ENCODE measurements at regions not wholly inside any gene's neighbourhood (a gene's known extent, or its start where the extent isn't known, plus 50 kb on each side); places are given as distances from the start of the nearest gene placed in this dataset.

DNA sequence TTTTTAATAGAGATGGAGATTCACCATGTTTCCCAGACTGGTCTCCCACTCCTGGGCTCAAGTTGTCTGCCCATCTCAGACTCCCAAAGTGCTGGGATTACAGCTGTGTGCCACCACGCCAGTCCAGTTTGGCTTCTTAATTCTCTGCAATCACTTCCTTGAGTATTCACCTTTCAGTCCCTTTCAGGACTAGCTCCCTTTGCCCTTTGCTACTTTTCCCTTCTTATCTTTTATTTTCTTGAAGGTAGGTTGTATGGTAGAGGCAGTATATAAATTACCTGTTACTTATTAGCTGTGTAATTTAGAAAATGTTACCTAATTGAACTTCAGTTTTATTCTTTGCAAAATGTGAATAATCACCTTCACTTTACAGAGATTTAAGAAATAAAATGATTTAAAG lies 285.8 kb downstream of the FGF9 start:
- ChIA-PET CTCF (no interaction called here), POLR2A (no interaction called here)
- DNase-seq (ENCODE audit: low read depth, low spot score): no peak
- TF ChIP-seq, protein P1, sequence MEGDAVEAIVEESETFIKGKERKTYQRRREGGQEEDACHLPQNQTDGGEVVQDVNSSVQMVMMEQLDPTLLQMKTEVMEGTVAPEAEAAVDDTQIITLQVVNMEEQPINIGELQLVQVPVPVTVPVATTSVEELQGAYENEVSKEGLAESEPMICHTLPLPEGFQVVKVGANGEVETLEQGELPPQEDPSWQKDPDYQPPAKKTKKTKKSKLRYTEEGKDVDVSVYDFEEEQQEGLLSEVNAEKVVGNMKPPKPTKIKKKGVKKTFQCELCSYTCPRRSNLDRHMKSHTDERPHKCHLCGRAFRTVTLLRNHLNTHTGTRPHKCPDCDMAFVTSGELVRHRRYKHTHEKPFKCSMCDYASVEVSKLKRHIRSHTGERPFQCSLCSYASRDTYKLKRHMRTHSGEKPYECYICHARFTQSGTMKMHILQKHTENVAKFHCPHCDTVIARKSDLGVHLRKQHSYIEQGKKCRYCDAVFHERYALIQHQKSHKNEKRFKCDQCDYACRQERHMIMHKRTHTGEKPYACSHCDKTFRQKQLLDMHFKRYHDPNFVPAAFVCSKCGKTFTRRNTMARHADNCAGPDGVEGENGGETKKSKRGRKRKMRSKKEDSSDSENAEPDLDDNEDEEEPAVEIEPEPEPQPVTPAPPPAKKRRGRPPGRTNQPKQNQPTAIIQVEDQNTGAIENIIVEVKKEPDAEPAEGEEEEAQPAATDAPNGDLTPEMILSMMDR (IDR thresholded peaks at IDR 0.05; ENCODE audit: insufficient read depth, low read length, missing control alignments): no peak
- no peak overlapping the region for H3K4me3 ChIP-seq (ENCODE audit: low read depth, low read length)

DNA sequence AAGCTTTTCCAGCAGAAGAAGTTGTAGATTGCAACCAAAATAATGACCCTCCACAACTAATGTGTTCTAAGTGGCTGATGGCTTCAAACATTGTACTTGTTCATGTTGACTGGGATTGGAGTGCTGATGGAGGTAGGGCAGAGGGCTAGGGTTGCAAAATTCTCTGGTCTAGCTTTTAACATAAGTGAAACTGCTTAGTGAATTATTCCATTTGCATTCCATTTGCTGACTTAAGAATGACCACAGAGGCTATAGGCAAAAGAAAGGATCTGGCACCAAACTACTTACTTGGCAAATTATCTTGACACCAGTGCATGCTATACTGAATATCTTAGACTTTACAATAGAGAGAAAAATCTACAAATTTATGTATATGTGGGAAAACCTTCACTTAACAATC lies 287.0 kb downstream of the FGF9 start:
- POLR2A ChIA-PET: no interaction called here

DNA sequence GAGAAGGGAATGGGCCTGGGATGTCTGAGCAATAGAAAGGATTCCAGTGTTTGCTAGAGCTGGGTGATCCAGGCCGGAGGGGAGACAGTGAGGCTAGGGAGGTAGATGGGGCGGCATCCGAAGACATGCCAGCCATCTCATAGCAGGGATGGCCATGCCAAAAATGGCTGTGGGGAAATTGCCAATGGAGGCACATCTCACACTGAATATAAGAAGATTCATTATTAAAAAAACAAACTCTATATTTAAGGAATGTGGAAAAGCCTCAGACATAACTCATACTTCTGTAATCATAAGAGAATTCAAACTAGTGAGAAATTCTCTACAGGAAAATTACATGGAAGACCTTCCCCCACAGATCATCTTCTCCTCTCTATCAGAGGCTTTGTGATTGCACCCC lies 289.2 kb downstream of the FGF9 start:
- H3K4me3 ChIP-seq (ENCODE audit: low read depth, low read length): no peak overlapping the region
- CTCF ChIA-PET: no interaction called here
- POLR2A ChIA-PET: no interaction called here
- no peak for DNase-seq (ENCODE audit: low read depth, low spot score)
- TF ChIP-seq, protein P1 (IDR thresholded peaks at IDR 0.05; ENCODE audit: insufficient read depth, low read length, missing control alignments): no peak

More for the DNA sequence above, 287.0 kb downstream of the FGF9 start:
- TF ChIP-seq, protein P1 (IDR thresholded peaks at IDR 0.05; ENCODE audit: insufficient read depth, low read length, missing control alignments): no peak
- no peak overlapping the region for H3K4me3 ChIP-seq (ENCODE audit: low read depth, low read length)
- no peak for DNase-seq (ENCODE audit: low read depth, low spot score)
- CTCF ChIA-PET: no interaction called here

DNA sequence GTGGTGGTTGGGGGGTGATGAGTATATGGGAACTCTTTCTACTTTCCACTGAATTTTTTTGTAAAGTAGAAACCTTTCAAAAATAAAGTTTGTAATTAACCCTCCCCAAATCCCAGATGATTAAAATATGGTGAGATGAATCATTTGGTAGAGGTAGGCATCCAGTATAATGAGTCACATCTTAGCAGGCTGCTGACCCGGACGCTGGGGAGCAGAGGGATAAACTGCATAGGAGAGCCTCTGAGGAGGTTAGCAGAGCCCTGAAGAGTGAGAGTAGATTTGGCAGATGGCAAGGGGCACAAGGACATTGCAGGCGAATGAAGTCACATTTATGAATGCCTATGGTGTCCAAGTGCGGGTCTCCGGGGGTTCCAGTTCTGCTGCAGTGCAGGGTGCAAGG lies 293.8 kb downstream of the FGF9 start:
- TF ChIP-seq, protein P1 (IDR thresholded peaks at IDR 0.05; ENCODE audit: insufficient read depth, low read length, missing control alignments): no peak
- H3K4me3 ChIP-seq (ENCODE audit: low read depth, low read length): no peak overlapping the region
- POLR2A ChIA-PET: no interaction called here
- DNase-seq (ENCODE audit: low read depth, low spot score): no peak
- CTCF ChIA-PET: no interaction called here

DNA sequence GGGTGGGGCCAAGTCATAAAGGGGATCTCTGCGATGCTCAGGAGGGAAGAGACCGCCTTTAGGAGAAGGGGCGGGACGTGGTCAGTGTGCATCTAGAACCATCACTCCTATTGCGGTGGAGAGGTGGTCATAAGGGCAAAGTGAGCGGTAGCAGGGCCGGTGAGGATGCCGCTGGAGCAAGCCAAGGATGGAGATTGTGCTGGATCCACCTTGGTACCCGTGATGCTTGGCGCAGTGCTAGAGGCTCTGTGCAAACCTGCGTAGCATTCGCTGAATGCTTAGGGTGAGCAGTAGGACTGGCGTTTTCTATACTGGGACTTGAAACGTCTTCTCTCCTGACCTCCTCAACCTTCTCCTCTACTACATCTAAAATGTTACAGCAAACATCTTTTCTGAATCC lies 294.2 kb downstream of the FGF9 start:
- POLR2A ChIA-PET: no interaction called here
- DNase-seq (ENCODE audit: low read depth, low spot score): no peak
- no peak overlapping the region for H3K4me3 ChIP-seq (ENCODE audit: low read depth, low read length)
- CTCF ChIA-PET: no interaction called here
- TF ChIP-seq, protein P1 (IDR thresholded peaks at IDR 0.05; ENCODE audit: insufficient read depth, low read length, missing control alignments): no peak

DNA sequence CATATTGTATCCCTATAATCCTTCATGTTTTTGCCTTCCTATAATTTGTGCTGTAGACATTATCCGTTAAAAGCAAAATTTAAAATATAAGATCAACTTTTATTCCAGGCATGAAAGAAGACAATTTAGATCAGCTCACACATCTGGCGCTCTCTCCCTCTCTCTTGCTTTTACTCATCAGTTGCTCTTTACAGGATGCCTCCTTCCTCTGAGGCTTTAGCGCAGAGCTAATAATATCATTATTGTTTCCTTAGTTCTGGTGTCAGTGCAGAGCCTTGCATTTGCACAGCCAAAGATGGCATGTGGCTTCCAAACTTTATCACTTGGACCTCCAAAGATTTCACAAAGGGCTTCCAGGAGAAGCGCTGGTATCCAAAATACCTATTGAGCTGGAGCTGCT lies 295.1 kb downstream of the FGF9 start:
- DNase-seq (ENCODE audit: low read depth, low spot score): no peak
- H3K4me3 ChIP-seq (ENCODE audit: low read depth, low read length): no peak overlapping the region
- CTCF ChIA-PET: no interaction called here
- POLR2A ChIA-PET: no interaction called here
- TF ChIP-seq, protein P1 (IDR thresholded peaks at IDR 0.05; ENCODE audit: insufficient read depth, low read length, missing control alignments): no peak
